HG03135 (cell line): ENCODE measurements at regions not wholly inside any gene's neighbourhood (a gene's known extent, or its start where the extent isn't known, plus 50 kb on each side); places are given as distances from the start of the nearest gene placed in this dataset.

Source experiments
- ATAC-seq: cut with Tn5 transposase; IDR thresholded peaks from one replicate; pipeline ENCODE4 v1.9.1; 2021; ENCODE audit warnings: mild to moderate bottlenecking, moderate library complexity; ENCODE audit not compliant: unreplicated experiment

- no peak for ATAC-seq
Measured at GRCh38 chr12:14252697-14253096, 112.8 kb upstream of the ATF7IP start.

GRCh38 chr12:14253496-14253895, 112.0 kb upstream of the ATF7IP start:
- no peak for ATAC-seq

DNA sequence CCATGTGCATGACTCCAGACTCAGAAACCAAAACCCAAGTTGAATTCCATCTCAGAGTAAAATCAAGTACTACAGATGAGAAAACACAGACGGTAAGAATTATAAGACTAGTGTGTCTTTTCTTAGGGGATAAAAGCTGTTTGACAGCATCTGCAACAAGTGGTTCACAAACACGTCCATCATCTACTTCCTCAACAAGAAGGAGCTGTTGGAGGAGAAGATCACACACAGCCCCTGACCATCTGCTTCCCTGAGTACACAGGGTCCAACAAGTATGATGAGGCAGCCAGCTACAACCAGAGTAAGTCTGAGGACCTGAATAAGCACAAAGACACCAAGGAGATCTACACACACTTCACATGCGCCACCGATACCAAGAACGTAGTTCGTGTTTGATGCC, 110.7 kb upstream of the ATF7IP start:
- no peak for ATAC-seq

DNA sequence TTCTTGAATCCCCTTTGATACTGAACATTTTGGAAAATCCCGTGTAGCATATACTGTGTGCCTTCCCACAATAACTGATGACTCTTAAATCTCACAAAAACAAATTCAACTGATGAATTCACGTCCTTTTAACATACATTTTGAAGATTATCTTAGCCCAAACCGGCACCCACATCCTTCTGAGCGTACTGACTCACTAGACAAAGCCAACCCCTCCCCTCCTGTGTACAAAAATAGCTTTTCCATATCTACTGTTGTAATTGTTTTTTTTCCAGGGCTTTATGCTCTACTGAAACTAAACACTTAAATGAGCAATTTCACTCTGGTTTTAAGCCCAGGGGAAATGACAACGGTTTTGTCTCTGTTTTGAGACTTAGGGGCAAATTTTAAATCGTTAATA, 109.4 kb upstream of the ATF7IP start:
- ATAC-seq, result no peak

- no peak for ATAC-seq
Measured at GRCh38 chr12:14256555-14257169, 108.8 kb upstream of the ATF7IP start.

- ATAC-seq, result no peak
Measured at GRCh38 chr12:14257303-14257733, 108.2 kb upstream of the ATF7IP start.

DNA sequence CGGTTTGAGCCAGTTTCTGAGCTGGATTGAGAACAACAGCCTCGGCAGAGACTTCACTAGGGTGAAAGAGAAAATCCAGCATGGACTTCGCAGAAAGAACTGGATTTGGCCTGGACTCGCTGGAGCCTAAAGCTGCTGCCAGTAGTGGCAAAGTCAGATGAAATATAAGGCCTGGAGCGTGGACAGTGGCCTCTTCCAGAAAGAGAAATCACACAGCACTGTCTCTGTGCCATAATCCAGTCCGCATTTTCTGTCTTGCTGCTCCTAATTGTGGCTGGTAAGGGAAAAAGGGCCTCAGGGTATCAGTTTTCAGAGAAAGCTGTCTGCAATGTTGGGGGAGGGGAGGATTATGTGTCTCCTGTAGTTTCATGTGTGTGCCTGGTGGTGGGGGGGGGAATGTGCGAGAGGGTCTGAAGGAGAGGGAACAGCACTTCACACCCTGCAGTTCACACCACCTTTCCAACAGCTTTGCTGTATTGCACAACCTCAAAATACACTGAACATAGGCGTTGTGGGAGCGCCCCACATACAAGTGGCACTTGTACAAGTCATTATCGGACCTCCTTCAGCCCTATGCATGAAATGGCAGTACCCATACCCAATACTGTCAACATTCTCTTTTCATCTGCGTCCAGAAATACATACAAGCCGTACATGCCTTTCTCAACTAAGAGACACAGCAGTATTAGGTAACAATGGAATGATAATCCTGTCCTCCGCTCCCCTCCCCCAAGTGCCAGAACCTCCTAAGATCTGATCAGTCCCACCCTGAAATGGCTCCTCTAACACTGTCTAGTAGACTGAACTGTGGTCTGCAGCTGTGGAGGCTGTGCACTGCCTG, 107.5 kb upstream of the ATF7IP start:
- peak; percentile 63 for ATAC-seq

DNA sequence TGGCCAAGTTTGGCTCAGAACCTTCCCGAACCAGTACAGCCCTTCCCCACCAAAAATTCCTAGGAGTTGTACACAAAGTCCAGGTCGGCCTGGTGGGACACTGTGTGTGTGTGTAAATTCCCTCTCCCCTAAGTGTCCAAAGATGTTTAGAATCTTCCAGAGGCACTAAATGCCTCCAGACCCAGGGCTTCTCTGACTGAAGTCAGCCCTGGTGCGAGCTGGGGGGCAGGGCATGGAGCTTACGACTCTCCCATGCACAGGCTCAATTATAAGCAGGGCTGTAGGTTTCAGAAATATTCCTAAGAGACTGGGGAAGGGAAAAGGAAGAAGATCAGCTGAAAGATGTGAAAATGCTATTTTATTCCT, 106.9 kb upstream of the ATF7IP start:
- no peak for ATAC-seq

DNA sequence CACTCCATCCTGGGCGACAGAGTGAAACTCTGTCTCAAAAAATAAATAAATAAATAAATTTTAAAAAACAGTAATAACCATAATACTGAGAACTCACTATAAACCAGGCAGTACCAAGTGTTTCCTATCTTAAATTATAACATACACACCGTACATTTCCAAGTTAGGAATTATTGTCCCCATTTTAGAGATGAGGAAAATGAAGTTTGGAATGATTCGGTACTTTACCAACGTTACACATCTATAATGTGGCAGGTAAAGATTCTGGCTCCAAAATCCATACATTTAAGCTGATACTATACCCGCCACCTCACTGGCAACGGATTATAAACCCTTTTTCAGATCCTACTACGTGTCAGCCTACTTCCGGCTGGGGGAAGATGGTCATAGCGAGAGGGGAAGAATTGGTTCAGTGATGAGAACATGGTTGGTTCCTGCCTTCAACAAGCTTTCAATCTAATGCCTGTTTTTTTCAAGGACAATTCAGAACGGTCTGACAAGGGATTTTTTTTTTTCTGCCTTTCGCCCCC, 105.9 kb upstream of the ATF7IP start:
- ATAC-seq, result no peak

GRCh38 chr12:14260011-14260993, 105.2 kb upstream of the ATF7IP start:
- ATAC-seq, result no peak

DNA sequence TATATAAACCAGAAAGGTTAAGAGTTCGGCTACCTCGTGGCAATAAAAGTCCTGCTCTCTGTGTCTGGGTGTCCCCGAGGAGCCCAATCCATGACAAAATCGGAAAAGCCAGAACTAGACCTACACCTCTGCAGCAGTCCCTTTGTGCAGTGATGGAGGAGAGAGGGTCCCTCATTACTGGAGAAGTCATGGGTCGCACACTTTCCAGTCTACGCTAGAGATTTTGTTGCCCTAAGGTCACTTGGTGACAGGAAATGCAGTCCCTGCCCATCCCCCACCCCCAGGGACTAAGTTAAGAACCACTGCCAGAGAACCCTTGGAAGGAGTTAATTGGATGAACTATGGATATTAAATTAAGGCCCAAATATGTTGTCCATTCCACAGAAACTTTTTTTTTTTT, 104.4 kb upstream of the ATF7IP start:
- no peak for ATAC-seq

GRCh38 chr12:14261861-14262260, 103.6 kb upstream of the ATF7IP start:
- ATAC-seq, result no peak

DNA sequence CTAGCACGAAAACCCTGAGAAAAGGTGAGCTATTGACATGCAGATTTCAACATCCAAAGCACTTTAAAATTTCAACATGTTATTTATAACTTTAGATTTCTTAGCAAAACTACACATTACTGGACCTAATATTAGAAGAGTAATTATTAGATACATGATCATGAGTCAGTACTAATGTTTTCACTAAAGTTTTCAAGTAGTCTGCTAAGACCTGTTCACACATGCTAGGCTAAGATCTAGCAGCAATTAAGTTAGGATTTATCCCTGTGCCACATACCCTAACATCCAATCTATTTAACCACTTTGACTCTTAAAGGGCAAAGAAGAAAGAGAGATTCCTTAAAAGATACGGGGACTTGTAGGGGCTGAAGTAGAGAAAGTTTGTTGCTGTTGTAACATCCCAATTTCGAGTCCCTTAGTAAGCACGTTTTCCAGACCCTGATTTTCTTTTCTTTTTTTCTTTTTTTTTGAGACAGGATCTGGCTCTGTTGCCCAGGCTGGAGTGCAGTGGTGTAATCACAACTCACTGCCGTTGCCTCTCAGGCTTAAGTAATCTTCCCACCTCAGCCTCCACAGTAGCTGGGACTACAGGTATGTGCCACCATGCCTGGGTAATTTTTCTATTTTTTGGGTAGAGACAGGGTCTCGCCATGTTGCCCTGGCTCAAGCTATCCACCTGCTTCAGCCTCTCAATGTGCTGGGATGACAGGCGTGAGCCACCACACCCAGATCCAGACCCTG, 102.5 kb upstream of the ATF7IP start:
- no peak for ATAC-seq

- ATAC-seq, result no peak
Measured at GRCh38 chr12:14263742-14264141, 101.7 kb upstream of the ATF7IP start.

GRCh38 chr12:14264316-14264715, 101.2 kb upstream of the ATF7IP start:
- no peak for ATAC-seq

DNA sequence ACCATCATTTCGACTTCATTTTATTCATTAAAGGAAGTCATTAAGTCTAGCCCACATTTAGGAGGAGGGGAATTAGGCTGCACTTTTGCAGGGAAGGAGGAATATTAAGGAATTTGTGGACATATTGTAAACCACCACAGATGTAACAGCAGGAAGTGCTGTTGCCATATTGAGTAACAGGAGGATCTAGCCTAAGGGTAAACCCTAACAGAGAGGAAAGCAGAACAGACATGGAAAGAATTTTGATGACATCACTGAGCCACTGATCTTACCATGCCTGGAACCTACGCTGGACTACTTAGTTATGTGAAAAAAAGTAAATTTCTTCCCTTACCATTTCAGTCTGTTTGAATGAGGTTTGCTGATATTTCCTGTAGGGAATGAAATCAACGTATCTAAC, 100.7 kb upstream of the ATF7IP start:
- no peak for ATAC-seq

GRCh38 chr12:14268120-14268515, 97.4 kb upstream of the ATF7IP start:
- ATAC-seq, result no peak

- no peak for ATAC-seq
Measured at GRCh38 chr12:14270392-14270791, 95.1 kb upstream of the ATF7IP start.

- ATAC-seq, result no peak
Measured at GRCh38 chr12:14272956-14273912, 92.2 kb upstream of the ATF7IP start.
